T-helper 2 cell (primary cell): ENCODE measurements at regions not wholly inside any gene's neighbourhood (a gene's known extent, or its start where the extent isn't known, plus 50 kb on each side); places are given as distances from the start of the nearest gene placed in this dataset.
"Not testable (repeated sequence)": the region's sequence is repeated elsewhere in the genome, so short reads cannot be mapped to it uniquely, and the experiment has no call there.

ENCODE experiments used
- DNase-seq, 5 experiments: peaks; one replicate each; pipeline versions ENCODE4 v3.0.0 to v3.0.0-alpha.2; 2012 to 2022

DNA sequence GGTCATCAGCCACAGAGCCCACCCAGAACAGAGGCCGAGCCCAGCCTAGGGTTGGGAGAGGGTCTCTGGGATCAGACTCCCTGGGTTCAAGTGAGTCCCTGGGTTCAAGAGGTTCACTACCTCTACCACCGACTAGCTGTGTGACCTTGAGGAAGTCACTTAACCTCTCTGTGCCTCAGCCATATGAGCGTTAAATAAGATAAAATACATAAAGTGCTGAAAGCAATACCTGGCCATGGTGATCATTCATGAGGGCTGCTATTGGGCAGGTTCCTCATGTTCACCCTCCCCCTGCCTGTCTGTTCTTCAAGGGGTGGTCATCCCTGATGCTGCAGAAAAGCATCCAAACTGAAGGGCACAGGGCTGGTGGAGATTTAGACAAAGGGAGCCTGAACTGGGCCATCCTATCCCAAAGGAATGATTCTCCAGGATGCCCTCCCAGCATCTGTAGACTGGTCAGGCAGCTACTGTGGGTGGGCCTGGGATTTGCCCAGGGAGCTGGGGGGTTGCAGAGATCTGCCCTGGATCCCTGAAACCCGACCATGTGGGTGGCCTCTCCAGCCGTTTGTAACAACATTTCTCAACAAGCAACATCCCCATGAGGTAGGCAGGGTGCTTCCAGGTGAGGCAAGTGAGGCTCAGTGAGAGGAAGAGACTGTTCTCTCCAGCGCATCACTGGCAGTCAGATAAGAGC, 196.6 kb downstream of the MATN1 start:
- DNase-seq, result no peak

DNA sequence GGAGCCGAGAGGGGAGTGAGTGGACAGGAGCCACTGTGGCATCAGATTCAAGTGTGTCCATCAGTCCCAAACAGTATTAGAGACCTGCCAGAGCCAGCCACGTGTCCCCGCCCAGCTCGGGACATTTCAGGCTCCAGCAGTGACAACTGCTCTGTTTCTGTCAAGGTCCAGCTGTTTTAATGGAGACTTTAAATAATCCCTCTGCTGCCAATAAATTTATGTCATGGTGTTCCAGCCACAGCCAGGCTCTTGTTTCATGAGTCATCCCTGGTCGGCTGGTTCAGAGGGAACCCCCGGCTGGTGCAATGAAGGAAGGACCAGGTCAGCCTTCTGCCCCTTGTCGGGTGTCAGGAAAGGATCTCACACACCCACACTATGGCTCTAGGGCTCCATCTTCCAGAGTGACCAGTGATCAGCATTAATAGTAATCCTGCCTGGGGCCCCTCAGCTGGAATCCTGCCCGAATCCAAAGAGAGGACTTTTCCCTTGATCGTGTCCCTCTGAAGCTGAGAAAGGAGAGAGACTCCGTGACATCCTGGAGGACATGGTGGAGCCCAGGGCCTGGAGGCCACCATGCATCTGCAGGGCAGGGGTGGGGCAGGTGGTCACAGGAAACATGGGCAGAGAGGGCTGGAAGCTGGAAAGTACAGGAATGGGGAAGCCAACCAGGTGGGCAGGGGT, 197.3 kb downstream of the MATN1 start:
- DNase-seq, result no peak

DNA sequence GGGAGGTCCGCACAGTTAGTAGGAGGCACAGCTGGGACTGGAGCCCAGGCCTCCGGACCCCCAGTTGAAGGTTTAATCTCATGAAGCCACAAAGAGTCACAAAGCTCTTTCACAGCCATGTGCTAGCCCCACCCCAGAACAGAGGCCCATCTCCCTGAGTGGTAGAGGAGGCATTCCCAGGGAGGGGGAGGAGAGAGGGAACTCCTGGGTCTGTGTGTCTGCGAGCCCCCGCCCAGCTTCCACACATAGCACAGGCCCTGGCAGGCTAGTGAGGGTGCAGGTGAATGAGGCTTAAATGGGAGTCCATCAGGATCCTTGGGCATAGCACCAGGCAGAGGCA, 197.8 kb downstream of the MATN1 start:
- DNase-seq, result no peak

DNA sequence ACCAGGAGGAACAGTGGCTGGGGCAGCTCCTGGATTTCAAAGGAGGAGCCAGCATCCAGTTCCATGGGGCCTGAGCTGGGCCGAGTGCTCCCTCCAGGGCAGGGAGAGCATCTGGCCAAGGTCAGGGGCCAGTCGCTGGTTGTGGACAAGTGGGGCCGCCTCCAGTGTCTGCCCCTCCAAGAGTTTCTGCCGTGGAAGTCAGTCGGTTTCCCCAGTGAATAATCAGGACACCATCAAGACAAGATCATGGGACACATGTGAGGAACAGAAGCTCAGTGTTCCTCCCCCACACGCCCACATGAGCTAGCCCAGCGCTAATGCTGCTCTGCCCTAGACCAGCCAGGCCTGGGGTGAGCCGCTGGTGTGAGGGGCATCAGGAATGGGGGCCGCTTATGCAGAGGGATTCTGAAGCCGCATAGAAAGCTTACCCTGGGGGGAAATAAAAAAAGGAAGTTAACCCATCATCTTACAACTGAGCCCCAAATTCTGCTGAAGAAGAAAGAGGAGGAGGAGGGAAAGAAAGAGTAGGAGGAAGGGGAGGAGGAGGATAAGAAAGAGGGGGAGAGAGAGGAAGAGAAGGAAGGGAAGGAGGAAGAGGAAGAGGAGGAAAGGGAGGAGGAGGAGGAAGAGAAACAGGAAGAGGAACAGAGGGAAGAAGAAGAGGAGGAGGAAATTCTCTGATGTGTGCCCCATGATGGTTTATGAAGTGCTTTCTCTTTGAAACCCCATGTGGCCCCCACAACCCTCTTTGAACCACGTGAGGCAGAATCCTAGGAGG, 198.4 kb downstream of the MATN1 start:
- no peak for DNase-seq

DNA sequence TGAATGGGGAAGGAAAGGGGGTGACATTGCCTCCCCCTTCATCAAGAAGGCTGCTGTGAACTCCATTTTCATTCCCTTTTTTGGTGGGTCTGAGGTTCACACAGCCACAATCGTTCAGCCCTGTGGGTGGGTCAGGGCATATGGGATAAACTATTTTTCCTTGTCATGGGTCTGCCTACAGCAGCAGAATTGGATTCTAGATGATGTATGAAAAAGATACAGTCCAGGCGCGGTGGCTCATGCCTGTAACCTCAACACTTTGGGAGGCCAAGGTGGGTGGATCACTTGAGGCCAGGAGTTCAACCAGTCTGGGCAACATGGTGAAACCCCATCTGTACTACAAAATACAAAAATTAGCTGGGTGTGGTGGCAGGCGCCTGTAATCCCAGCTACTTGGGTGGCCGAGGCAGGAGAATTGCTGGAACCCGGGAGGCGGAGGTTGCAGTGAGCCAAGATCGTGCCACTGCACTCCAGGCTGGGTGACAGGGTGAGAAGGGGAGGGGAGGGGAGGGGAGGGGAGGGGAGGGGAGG, 199.3 kb downstream of the MATN1 start:
- not testable (repeated sequence) for DNase-seq

DNA sequence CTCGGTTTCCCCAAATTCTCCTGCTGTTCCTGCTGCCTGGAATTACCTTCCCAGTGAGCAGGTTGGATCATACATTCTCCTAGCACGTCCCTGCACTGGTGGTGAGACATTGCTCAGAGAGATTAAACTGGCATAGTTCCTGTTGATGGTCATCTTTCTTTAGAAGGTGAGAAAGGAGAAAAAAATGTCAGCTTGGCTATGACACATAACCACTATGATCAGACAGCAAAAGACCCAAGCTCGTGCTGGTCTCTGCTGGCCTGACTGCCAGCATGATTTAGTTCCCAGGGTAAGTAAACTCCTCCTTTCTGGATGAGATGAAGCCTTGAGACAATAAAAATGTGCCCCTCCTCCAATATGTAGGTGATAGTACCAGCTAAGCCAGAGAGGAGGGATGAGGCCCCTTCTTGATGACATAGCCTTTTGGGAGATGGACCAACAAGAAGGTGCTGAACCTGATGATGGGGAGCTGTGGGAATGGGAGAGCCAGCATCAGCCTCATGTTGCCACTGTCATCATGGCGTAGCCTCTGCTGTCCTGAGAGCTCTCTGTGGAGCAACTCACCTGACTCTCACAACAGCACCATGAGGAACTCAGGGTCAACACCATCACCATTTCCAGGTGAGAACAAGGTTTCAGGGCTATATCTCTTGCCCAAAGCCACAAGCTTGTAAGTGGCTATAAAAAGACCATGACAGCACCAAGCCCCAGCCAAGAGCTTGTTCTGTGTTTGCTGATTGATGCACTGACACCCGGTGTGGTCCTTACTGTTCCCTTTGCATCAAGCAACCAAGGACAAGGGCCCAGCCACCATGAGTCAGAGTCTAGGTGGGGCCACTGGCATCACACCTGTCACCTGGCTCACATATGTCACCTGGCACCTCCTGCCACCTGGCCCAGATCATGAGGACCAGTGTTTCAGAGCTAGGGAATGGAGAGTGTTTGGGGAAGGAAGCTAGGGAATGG, 200.0 kb downstream of the MATN1 start:
- DNase-seq, result no peak

DNA sequence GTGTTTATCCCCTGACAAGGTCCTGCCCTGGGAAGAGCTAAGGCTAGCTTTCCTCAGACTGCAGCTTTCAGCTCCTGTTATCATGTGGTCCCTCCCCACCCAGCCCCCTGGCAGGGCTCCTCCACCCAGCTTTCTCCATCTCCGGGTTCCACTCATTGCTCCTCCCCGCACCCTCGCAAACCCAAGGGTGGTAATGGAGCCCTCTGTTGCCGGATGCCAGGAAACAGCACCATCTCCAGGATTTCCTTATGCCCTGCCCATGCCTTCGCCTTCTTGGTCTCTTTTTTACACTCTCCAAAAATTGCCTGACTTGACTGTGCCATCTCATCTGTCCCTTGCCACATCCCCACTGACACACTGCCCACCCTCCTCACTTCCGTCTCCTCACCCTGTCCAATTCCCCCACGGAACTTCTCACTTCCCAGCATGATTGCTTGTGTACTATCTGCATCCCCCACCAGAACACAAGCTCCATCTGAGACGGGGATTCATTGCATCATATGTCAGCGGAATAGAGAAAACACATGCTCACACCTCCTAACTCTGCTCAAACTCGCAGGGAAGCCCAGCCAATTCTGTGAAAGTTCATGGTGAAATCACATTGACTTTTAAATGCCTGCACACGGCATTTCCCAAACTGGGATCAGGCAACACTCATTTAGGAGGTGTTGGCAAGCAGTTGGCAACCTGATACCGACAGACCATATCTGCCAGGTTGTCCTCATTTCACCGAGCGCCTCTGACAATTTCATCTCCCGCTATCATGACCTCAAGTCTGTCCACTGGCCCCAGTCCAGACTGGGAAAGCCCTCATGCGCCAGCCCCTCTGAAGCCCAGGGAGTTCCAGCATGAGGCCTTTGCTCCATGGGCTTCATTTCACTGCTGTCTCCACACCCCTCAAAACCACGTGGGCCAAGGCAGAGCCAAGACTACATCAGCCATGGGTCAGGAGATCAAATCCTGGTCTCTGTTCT, 201.1 kb downstream of the MATN1 start:
- no peak for DNase-seq

DNA sequence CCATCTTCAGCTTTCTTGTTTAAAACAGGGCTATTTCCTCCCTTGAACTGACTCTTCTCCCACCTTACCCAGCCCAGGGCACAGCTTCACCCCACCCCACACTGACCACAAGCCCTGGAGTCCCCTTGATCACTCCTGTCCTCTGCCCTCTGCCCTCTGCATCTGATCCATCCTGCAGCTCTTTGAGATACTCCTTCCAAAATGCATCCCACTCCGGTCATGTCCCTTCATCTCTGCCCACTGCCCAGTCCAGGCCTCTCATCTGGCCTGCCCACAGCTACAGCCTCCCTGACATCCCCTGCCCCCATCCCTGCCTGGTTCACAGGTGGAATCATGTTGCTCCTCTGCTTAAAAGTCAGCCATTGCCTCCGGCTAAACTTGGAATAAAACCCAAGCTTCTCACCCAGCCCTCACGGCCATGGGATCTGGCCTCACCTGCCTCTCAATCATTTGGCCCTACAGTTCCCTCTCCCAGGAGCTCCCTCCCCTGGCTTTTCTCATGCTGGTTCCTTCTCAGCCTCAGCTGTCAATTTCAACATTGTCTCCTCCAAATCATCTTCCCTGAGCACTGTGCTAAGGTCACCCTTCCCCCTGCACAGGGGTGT, 202.0 kb downstream of the MATN1 start:
- no peak for DNase-seq

DNA sequence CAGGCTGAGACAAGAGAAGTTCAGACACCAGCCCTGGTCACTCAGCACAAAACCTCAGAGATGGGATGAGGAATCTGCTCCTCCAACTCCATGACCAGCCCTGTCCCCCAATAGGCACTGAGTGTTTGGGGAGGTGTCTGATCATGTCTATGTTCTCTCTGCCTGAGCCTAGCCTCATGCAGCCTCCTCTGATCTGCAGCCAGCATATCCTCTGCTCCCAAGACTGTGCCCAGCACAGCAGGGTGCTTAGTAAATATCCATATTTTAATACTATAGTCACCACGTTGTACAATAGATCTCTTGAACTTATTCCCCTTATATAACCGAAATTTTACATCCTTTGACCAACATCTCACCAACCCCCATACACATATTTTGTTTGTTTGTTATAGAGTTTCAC, 202.9 kb downstream of the MATN1 start:
- DNase-seq, result no peak

DNA sequence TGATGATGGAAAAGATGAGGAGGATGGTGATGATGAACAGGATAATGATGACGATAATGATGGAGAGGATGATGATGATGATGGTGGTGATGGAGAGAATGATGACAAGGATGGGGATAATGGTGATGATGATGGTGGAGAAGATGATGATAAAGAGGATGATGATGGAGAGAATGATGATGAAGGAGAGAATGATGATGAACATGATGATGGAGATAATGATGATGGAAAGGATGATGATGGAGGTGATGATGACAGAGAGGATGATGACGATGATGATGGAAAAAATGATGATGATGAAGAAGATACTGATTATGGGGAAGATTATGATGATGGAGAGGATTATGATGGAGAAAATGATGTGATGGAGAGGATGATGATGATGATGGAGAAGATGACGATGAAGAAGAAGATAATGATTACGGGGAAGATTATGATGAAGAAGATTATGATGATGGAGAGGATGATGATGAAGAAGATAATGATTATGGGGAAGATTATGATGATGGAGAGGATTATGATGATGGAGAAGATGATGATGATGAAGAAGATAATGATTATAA, 204.1 kb downstream of the MATN1 start:
- DNase-seq, result no peak

DNA sequence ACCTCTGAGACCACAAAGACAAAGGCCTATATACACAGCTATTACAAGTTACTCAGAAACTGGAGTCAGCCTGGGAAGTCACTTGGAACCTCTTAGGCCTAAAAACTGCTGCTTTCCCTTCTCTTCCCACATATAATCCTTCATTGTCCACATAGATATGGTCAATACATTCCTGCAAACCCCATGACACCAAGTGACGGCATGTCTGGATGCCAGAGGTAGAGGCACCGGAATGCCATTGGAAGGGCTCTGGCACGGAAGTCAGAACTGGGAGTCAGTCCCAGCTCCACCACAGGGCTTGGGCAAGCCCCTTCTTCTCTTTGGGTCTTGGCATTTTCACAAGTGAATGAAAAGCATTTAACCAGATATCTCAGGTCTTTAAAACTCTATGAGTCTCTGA, 204.7 kb downstream of the MATN1 start:
- DNase-seq, result no peak

DNA sequence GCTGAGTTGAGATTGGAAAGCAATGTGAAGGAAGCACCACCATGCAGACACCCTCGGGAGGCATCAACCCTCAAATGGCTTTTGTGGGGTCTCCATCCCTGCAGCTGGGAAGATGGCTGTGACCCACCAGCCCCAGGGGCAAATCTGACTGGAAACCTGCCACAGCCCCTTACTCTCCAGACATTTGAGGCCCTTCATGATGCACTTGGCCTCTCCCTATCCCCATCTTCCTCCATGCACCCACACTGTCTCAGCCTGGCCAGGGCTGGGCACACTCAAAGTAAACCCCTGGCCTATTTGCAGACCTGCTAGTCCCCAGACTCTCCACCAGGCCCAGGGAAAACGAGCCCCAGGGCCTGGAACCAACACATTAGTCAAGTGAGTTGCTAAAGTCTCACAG, 205.2 kb downstream of the MATN1 start:
- no peak for DNase-seq

DNA sequence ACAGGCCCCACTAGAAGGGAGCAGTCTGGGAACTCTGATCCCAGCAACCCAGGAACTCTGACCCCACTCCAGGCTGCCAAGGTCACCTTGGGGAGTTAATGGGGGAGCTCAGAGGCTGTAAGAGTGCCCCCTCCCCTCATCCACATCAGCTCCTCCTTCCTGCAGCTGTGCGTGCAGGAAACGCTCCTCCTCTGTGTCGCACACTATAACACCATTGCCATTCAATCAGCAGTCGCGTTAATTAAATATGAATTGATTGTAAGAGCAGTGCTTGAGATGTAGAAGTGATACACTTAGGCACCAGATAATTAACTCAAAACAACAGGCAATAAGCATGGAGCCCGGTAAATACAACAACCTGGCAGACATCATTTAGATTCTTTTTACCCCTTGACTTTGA, 205.7 kb downstream of the MATN1 start:
- DNase-seq, result not testable (repeated sequence)

DNA sequence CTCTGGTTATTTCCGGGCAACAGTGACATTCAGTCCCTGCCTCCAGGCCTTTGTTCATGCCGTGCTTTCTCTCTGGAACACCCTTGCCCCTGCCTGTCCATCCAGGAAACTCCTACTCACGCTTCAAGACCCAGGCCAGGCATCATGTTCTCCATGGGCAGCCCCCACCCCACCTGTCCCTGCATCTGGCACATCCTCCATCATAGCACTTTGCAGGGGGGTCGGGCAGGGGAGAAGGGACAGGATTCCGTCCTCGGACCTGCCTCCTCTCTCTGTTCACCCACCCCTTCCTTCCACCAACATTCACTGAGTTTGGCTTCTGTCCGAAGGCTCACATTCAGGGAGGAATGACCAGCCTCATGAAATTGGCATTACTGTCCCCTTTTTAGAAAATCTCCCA, 206.1 kb downstream of the MATN1 start:
- DNase-seq, result not testable (repeated sequence)

DNA sequence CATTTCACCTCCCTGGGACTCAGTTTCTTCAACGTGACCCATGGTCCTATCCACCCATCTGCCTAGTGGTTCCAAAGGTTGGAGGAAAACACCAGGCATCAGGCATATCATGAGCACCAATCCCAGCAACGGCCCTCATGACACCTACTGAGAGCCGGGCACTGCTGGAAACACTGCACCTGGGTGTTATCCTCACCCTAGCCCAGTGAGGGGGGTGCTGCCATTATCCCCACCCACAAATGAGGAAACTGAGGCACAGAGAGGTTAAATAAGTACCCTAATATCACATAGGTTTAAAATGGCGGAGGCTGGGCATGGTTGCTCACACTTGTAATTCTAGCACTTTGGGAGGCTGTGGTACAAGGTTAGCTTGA, 206.9 kb downstream of the MATN1 start:
- no peak for DNase-seq

DNA sequence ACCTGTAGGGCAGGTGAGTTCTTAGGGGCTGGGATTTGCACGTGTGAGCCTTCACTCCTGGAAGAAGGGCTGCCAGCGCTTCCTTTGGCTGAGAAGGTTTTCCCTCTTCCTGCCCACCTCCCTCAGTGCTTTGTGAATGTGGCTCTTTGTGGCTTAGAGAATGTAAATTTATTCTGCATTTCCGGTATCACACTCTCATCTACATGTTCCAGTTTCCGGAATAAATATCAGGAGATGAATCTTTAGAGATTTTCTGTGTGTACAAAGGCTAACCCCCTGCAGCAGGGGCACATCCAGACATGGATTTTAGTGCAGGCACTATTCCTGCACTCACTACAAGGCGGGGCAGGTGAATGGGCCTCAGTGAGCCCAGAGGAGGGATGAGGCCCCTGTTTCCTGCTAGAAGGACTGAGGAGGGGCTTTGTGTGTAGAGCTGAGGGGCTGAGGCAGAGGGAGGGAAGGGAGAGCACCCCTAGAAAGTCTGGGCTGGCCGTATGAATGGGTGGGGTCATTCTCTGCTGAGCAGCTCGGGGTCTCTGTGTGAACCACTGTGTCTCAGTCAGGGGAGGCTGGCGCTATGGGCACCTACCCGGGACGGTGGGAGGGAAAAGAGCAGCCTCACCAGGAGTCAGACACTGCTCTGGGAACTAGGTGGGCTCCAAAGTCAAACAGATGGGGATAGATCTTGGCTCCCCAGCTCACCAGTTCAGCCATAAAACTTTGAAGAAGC, 207.5 kb downstream of the MATN1 start:
- no peak for DNase-seq

DNA sequence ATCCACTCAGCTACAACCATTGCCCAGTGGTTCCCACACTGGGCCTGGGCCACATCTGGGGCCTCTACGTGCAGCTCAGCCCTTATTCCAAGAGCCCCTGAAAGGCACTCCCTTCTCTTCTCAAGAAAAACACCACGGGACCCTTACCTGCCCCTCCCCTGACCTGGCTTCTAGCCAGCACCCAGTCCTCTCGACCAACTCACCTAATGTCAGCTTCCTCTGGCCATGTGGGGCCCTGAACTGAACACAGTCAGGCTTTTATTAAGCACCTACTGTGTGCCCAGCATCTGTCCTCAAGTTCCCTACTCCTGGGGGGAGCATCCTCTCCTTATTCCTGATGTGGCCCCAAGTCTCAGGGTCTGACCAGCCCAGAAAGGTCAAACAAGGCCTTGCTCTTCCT, 208.4 kb downstream of the MATN1 start:
- no peak for DNase-seq

DNA sequence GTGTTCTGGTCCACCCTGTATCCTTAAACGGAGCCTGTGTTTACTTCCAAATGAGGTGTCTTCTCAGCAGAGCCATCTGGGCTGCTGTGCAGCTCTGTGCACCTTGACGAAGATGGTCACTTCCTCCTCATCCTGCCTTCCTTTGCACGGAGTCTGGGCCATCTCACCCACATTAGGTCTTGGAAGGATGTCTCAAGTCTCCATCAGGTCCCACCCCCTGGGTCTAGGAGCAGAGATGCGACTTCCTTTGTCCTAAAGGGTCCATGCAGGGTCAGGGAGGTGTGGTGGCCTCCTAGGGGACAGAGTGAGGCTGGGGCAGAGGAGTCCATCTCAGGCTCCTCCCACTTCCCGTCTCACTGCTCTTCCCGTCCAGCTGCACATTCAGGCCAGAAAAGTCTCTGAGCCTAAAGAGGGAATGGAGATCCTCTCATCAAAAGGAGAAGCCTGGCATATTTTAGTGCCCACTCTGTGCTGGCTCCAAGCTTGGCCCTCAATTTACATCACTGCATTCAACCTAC, 209.2 kb downstream of the MATN1 start:
- no peak for DNase-seq

DNA sequence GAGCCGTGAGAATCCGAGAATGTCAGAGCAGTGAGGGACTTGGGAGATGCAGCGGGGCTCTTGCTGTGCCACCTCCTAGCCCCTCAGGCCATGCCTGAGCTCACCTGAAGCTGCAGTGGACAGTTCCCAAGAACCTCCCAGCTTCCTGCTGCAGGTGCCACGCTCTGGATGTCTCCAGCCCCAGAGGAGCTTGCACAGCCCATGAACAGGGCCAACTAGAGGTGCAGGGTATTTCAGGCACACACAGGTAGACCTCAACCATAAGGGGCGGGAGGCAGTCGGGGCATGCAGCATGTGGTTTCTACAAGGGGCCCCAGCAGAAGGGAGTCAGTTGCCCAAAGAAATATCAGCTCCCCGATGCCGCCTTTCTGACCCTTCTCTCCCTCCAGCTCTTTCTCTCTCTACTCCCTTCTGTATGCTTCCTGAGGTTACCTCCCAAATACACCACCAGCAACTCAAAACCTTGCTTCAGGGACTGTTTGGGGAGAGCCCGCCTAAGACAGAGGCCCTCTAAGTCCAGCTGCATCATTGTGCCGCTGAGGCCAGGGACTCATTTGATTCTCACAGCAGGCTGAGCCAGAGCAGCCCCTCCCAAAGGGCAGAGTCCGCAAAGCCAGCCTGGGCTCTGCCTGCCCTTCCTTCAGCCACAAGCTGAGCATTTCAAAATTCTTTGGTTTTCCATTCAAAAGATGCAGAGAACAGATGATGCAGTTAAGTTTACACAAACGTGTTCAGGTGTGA, 209.8 kb downstream of the MATN1 start:
- no peak for DNase-seq
